GM20431 (cell line): ENCODE measurements at regions not wholly inside any gene's neighbourhood (a gene's known extent, or its start where the extent isn't known, plus 50 kb on each side); places are given as distances from the start of the nearest gene placed in this dataset.
"Not testable (repeated sequence)": the region's sequence is repeated elsewhere in the genome, so short reads cannot be mapped to it uniquely, and the experiment has no call there.

ENCODE experiments used
- in situ Hi-C: fragments of 300-500 bp; cut with MseI, MboI; formaldehyde crosslinking; loops from one replicate; pipeline ENCODE4 v1.15.0; 2020; ENCODE audit warnings: low sequenced_read_pairs; ENCODE audit not compliant: unreplicated experiment

DNA sequence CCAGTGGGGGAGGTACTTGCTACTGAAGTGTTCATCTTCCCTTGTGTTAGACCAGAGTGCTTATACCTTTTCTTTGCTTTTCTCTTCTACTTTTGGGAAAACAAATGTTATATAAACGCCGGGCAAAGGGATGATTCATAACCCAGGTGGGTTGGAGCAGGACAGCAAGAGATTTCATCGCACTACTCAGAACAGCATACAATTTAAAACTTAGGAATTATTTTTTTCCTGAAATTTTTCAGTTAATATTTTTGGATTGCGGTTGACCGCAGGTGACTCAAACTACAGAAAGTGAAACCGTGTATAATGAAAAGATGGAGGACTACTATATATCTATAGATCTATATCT is 270.0 kb upstream of the RGMA start:
- in situ Hi-C loops = no loop called here

GRCh38 chr15:93358166-93359059 is 269.4 kb upstream of the RGMA start:
- in situ Hi-C loops = no loop called here

GRCh38 chr15:93348711-93349545 is 259.9 kb upstream of the RGMA start:
- in situ Hi-C loops = no loop called here

DNA sequence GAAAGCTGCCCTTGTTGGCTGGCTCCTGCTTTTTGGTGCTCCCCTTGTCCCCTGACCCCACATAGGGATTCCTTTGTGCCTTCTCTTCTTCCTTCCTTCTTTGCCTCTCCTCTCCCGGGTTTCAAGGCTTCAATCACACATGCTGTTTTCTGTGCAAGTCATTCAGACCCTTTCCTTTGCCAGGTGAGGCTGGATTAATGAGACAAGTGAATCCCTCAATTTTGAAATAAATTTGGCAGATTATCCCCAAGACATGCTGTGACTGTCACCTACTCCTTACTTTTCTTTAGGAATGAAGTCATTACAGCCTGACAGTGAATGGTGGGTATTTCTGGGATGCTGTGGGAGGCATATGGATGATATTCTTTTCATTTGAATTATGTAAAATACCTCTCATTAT is 259.0 kb upstream of the RGMA start:
- in situ Hi-C loops = no loop called here

DNA sequence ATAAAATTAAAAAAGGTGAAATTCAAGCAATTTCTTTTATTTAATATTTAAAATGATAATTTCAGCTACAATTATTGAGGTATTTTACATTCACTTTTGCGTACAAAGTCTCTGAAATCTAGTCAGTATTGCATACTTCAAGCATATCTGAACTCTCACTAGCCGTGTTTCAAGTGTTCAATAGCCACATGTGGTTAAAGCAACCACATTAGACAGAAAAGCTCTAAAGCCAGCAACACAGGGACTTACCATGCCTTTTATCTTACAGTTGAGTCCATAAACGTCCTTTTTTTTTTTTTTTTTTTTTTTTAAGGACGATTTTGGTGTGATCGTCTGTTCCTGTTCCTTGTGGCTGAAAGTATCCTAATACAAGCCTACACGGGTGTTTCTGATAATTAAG is 257.0 kb upstream of the RGMA start:
- in situ Hi-C loops = no loop called here

GRCh38 chr15:93343402-93343801 is 254.4 kb upstream of the RGMA start:
- in situ Hi-C loops = not testable (repeated sequence)

DNA sequence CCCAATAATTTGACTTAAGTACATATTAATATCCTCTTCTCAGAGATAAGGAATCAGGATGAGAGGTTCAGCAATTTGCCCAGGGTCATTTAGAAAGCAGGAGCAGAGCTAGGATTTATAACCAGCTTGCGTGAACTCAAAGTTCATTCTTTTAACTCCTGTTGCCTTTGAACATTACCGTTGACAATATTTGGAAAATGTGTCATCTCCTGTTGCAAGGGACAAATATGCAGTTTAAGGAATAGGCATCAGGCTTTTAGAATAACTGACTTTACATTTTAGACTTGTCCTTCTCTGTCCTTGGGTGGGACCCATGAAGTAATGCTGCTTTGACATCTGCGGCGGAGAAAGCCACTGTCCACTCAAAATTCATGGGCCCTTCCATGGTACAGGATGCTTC is 252.2 kb upstream of the RGMA start:
- in situ Hi-C loops = no loop called here

GRCh38 chr15:93340406-93340805 is 251.4 kb upstream of the RGMA start:
- in situ Hi-C loops = no loop called here

DNA sequence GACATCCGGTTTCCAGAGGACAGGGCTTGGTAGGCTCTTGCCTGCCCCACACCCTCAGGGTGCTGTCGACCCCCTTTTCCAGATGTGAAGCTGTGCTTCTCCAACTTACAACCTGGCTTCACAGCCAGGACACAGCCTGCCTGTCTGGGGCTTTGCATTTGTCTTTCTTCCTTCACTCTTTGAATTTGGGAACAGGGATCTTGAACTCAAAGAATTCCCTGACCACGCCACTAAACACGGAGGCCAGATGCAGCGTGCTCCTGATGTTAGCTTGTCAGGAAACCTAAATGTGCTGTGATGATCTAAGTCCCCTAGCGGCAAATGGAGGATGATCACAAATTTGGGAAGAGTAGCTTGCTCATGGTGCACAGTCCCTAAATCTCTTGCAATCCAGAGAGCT is 244.8 kb upstream of the RGMA start:
- in situ Hi-C loops = no loop called here

DNA sequence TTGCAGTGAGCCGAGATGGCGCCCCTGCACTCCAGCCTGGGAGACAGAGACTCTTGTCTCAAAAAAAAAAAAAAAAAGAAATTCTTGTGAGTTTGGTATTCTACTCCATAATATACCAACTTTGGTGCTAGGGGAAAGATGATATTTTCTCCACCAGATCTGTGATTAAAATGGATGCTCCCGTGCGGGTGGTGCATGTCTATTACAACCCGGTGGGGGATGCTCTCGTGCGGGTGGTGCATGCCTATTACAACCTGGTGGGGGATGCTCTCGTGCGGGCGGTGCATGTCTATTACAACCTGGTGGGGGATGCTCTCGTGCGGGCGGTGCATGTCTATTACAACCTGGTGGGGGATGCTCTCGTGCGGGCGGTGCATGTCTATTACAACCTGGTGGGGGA is 244.1 kb upstream of the RGMA start:
- in situ Hi-C loops = not testable (repeated sequence)

- in situ Hi-C loops = no loop called here
These were observed 243.2 kb upstream of the RGMA start for GRCh38 chr15:93332168-93332553.

GRCh38 chr15:93331545-93332167 is 242.6 kb upstream of the RGMA start:
- in situ Hi-C loops = no loop called here

DNA sequence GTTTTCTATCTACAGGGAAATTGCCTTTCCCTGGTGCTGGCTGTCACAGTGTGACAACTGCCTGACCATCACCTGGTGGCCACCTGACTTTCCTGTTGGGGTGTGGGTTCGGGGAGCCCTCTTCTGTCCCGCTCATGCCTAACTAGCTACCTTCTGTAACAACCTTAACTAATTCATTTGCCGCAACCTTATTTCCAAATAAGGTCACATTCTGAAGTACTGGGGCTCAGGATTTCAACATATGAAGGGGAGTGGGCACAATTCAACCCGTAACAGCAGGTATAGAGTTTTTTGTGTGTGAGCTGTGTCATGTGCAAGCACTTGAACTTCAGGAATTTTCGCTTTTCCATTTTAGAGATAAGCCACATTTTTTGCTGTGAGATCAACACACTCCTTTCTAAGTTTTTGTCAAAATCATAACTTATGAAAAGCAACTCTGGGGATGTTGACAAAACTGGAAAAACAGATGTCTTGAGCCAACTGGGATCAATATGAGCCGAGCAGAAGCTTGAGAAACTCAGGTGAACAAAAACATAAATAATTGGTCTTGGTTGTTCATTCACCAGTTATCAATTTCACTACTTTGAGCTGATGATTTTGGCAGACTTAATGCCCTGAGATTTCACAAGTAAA is 242.0 kb upstream of the RGMA start:
- in situ Hi-C loops = no loop called here

DNA sequence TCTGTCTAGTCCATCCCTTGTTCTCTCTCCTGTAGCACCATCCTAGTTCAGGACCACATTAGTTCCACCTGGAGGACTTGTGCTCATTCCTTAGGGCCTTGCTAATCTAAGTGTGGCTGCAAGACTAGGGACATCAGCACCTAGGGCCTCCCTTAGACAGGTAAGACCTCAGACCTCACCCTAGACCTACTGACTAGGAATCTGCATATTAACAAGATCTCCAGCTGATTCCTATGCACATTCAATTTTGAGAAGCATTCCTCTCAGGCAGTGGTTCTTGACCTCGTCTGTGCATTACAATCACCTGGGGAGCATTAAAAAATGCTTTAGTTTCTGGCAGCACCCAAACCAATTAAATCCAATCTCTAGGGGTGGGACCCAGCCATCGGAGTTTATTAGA is 238.4 kb upstream of the RGMA start:
- in situ Hi-C loops = no loop called here

GRCh38 chr15:93324186-93324975 is 235.4 kb upstream of the RGMA start:
- in situ Hi-C loops = no loop called here

- in situ Hi-C loops = no loop called here
These were observed 232.9 kb upstream of the RGMA start for GRCh38 chr15:93321881-93322282.

GRCh38 chr15:93319121-93319814 is 230.3 kb upstream of the RGMA start:
- in situ Hi-C loops = no loop called here

DNA sequence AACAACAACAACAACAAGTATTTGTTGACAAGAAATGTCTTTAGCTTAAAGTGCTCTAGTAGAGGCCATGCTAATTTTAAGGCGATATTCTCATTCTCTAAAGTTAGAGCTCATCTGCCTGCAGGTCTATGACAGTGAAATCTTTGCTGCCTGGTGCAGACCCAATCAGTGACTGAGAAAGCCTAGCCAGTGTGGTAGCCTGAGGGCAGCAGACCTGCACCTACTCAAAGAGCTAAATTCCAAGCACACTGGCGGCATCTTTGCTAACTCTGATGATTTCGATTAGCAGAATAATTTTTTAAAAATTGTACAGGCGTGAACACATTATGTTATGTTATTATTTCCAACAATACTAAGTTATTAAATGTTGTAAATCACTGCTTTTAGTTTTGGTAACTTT is 228.8 kb upstream of the RGMA start:
- in situ Hi-C loops = no loop called here

GRCh38 chr15:93314245-93314644 is 225.2 kb upstream of the RGMA start:
- in situ Hi-C loops = no loop called here
